ENCODE measurements at regions not wholly inside any gene's neighbourhood (a gene's known extent, or its start where the extent isn't known, plus 50 kb on each side); places are given as distances from the start of the nearest gene placed in this dataset.
A peak's percentile ranks its signal among the peaks of the same experiment; 100 is the strongest.

- DNase-seq: no peak
Measured at GRCh38 chr13:24085662-24086061, 74.9 kb upstream of the SPATA13 start.

GRCh38 chr13:24086642-24087041 lies 73.9 kb upstream of the SPATA13 start:
- no peak for DNase-seq

GRCh38 chr13:24087605-24088225 lies 72.8 kb upstream of the SPATA13 start:
- no peak for DNase-seq

- no peak for DNase-seq
Measured at GRCh38 chr13:24090049-24090448, 70.5 kb upstream of the SPATA13 start.

GRCh38 chr13:24091080-24091479 lies 69.4 kb upstream of the SPATA13 start:
- no peak for DNase-seq

- DNase-seq: no peak
Measured at GRCh38 chr13:24092108-24092507, 68.4 kb upstream of the SPATA13 start.

GRCh38 chr13:24093047-24093446 lies 67.5 kb upstream of the SPATA13 start:
- DNase-seq: no peak

GRCh38 chr13:24096659-24097058 lies 63.9 kb upstream of the SPATA13 start:
- DNase-seq: no peak

- peak; percentile 8 for DNase-seq
Measured at GRCh38 chr13:24097064-24097463, 63.5 kb upstream of the SPATA13 start.

- no peak for DNase-seq
Measured at GRCh38 chr13:24097667-24098066, 62.9 kb upstream of the SPATA13 start.

- DNase-seq: no peak
Measured at GRCh38 chr13:24099490-24099889, 61.0 kb upstream of the SPATA13 start.

GRCh38 chr13:24100188-24100587 lies 60.3 kb upstream of the SPATA13 start:
- no peak for DNase-seq

GRCh38 chr13:24103782-24104372 lies 56.6 kb upstream of the SPATA13 start:
- DNase-seq: no peak

- no peak for DNase-seq
Measured at GRCh38 chr13:24104723-24105122, 55.8 kb upstream of the SPATA13 start.

- no peak for DNase-seq
Measured at GRCh38 chr13:24106429-24106828, 54.1 kb upstream of the SPATA13 start.

GRCh38 chr13:24107955-24108614 lies 52.4 kb upstream of the SPATA13 start:
- no peak for DNase-seq

GRCh38 chr13:24108615-24108965 lies 51.9 kb upstream of the SPATA13 start:
- no peak for DNase-seq

- DNase-seq: no peak
Measured at GRCh38 chr13:24110011-24110410, 50.5 kb upstream of the SPATA13 start.
